GM12872 (cell line): ENCODE measurements at regions not wholly inside any gene's neighbourhood (a gene's known extent, or its start where the extent isn't known, plus 50 kb on each side); places are given as distances from the start of the nearest gene placed in this dataset.

Experiments
- TF ChIP-seq, protein P1 (sequence below): IDR thresholded peaks from 3 replicates; pipeline ENCODE4 v1.5.1; 2011; ENCODE audit warnings: low read depth, mild to moderate bottlenecking, low read length, moderate library complexity; ENCODE audit not compliant: insufficient read depth

DNA sequence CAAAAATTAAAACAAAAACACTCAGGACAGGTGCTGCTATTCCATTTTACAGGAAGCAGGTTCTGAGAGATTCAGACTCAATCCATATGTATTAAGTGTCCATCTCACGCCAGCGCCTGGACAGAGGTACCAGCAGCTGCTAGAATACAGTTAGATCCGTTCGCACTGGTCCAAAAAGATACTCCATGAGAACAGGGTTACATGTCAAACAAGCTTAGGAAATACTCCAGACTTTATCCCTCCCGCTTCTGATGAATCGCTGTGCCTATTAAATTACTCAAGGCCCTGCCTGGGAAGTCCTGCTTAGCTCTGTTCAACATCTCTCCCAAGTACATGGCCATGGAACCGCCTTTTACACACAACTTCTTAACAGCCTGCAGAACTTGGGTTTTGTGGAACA, 50.2 kb upstream of the SLC35C1 start:
- TF ChIP-seq, protein P1, sequence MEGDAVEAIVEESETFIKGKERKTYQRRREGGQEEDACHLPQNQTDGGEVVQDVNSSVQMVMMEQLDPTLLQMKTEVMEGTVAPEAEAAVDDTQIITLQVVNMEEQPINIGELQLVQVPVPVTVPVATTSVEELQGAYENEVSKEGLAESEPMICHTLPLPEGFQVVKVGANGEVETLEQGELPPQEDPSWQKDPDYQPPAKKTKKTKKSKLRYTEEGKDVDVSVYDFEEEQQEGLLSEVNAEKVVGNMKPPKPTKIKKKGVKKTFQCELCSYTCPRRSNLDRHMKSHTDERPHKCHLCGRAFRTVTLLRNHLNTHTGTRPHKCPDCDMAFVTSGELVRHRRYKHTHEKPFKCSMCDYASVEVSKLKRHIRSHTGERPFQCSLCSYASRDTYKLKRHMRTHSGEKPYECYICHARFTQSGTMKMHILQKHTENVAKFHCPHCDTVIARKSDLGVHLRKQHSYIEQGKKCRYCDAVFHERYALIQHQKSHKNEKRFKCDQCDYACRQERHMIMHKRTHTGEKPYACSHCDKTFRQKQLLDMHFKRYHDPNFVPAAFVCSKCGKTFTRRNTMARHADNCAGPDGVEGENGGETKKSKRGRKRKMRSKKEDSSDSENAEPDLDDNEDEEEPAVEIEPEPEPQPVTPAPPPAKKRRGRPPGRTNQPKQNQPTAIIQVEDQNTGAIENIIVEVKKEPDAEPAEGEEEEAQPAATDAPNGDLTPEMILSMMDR = no peak

DNA sequence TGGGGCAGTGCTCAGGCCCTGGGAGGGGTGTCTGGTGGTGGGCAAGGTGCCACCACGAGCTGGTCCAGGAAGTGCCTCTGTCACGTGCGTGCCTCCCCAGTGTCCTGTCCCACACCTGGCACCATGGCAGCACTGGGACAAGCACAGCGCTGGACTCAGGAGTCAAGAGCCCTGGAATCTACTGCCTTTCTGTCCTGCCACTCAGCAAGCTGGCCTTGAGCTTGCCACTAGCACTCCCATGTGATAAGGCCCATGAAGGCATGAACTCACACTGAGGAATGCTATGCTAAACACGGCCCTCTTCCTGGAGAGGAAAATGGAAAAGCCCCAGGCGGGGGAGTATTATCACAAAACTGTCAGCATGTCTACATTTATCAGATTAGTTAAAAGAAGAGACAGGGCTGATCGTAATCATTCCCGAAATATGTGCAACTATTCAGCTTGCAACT, 50.7 kb upstream of the SLC35C1 start:
- TF ChIP-seq, protein P1 = no peak

DNA sequence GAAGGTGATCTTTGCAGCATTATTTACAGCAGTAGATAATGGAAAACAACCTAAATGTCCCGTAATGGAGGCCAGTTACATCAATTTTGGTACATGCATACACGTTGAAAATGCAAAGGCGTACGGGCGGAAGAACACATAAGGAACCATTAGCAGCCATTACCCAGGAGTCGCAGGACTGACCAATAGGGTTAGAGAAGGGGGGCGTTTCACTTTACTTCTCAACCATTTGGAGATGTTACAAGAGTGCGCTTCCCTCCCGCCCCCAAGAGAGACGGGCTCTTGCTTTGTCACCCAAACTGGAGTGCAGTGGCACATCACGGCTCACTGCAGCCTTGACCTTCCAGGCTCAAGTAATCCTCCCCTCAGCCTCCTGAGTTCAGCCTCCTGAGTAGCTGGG, 52.8 kb upstream of the SLC35C1 start:
- TF ChIP-seq, protein P1 = no peak

DNA sequence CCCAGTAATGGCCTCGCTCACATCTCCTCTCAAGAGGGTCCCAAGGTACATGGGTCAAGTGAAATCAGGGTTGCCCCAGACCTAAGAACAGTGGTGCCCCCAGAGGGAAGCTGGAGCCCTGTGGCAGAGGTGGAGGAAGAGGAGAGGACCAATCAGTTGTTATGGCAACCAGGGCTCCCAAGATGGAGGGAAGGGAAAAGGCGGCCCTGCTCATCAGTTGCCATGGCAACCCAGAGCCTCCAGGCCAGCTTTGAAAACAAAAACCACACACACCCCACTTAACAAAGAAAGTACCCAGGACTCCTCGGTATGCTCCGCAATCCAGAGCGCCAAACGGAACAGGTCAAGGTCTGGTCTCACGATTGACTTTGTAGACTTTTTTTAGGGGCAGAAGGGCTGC, 53.5 kb upstream of the SLC35C1 start:
- TF ChIP-seq, protein P1 = no peak

DNA sequence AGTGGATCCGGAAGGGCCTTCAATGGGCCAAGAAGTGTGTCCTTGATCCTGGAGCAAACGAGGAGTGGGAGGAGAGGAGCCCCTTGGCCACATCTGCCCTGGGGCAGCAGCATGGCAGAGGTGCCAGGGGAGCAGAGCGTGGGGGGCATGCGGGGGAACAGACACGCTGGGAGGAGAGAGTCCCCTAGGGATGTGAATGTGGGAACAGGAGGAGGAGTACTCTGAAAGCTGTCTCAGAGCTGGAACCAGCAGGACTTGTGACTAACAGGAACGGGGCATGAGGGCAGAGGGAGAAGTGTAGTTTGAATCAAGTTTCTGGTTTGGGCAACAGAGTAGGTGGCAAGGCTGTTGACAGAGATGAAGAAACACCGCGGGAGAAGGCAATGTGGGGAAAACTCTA, 54.5 kb upstream of the SLC35C1 start:
- TF ChIP-seq, protein P1 = no peak

DNA sequence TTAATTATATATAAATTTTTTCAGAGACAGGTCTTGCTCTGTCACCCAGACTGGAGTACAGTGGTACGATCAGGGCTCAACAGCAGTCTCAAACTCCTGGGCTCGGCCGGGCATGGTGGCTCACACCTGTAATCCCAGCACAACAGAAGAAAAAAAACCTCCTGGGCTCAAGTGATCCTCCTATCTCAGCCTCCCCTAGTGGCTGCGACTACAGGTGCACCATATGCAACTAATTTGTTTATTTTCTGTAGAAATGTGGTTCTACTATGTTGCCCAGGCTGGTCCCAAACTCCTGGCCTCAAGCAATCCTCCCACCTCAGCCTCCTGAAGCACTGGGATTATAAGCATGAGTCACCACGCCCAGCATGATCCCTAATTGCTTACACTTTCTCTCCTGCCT, 56.1 kb upstream of the SLC35C1 start:
- TF ChIP-seq, protein P1 = peak; percentile 24; the same call in 1 of the 3 replicates

DNA sequence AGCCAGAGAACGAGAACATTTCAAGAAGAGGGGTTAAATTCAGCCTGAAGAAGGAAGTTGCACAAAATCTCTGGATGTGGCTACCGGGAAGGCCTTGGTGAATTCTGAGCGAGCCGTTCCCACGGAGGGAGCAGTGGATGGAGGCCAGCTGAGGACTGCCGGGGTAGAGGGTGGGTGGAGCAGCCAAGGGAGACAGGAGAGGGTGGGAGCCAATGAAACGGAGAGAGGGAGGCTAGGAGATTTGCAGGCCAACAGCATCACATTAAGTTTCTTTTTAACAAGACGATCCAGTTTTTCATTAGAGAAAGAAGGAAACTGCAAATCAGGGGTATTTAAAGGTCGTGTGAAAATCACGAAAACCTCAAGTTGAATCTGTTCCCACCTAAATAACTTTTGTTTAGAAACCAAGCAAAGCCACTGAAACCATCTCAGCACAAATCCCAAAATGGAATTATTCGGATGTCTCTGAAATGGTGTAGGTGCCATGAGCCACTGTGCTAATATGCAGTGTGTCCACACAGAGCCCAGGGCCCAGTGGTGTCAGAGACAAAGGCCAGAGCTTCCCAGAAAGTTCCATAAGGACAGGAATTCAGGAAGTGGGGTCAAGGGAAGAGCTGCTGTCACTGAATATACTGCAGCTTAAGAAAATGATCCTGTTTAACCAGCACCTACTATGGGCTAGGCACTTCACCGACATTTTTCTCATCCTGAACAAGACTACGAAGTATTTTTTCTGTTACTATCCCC, 59.7 kb upstream of the SLC35C1 start:
- TF ChIP-seq, protein P1 = no peak
